Spleen (tissue), 7 donors: ENCODE measurements at regions not wholly inside any gene's neighbourhood (a gene's known extent, or its start where the extent isn't known, plus 50 kb on each side); places are given as distances from the start of the nearest gene placed in this dataset.

Experiments
- POLR2A ChIP-seq, 3 donors: fragments of 450-650 bp; IDR thresholded peaks; one replicate each; pipeline ENCODE4 v1.5.1; 2017; ENCODE audit warnings: antibody characterized with exemption in 3 of 3, mild to moderate bottlenecking in 1 of 3
- POLR2AphosphoS5 ChIP-seq, 3 donors: sonication (generic); formaldehyde crosslinking; IDR thresholded peaks; one replicate each; pipeline ENCODE4 v1.5.1; 2017; ENCODE audit warnings: antibody characterized with exemption in 3 of 3
- TF ChIP-seq, protein P1 (sequence below), 11 experiments: fragments of 200-600 bp in 7 of 11; fragments of 450-650 bp in 4 of 11; sonication (generic) in 4 of 11; IDR thresholded peaks in 8 of 11; conservative IDR thresholded peaks in 3 of 11; 1 replicate in 7 of 11; 2 replicates in 4 of 11; pipeline versions ENCODE4 v1.4.0 to v1.8.0; 2016 to 2021; ENCODE audit warnings: antibody characterized with exemption in 11 of 11, inconsistent platforms in 4 of 11, mild to moderate bottlenecking in 1 of 11
- donor health status: DM: no; HTN: no; CAD: no; lungs with moderate emphysema.
- donor health status: DM: no; HTN: no; CAD: no.
- donor health status: DM: no; HTN: no; CAD: no.

DNA sequence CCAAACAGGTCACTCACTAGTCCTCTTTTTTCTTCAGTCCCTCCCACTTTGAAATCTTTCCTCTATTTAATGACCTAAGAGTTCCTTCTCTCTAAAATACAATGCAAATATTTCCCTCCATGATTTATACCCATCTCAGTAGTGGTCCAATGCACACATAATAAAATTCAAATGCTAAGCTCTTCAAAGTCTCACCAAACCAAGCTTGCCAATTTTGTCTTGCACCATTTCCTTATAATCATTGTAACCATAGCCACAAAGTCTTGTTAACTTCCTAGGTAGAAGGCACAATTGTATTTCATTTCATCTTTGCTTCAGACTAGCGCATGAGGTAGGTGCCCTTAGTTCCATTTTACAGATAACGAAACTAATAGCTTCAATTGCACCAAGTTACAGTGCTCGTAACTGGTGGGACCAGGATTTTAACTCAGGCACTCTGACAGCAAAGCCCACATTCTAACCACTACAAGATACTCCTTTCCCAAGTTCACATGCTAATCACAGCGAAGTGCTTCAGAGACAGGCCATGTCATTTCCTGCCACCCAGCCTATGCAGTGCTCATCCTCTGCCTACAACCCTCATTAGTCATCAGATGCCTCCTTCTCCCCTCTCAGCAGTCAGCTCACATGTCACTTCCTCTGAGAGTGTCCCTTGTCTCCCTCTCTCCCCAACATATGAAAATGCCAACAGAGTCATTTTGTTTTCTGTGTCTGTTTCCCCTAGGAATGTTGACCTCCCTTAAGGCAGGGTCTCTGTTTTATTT is 66.9 kb upstream of the PPARGC1A start:
- TF ChIP-seq POLR2A (IDR thresholded peaks at IDR 0.05) (no peak), POLR2AphosphoS5 (IDR thresholded peaks at IDR 0.05) (no peak)
- TF ChIP-seq, protein P1, sequence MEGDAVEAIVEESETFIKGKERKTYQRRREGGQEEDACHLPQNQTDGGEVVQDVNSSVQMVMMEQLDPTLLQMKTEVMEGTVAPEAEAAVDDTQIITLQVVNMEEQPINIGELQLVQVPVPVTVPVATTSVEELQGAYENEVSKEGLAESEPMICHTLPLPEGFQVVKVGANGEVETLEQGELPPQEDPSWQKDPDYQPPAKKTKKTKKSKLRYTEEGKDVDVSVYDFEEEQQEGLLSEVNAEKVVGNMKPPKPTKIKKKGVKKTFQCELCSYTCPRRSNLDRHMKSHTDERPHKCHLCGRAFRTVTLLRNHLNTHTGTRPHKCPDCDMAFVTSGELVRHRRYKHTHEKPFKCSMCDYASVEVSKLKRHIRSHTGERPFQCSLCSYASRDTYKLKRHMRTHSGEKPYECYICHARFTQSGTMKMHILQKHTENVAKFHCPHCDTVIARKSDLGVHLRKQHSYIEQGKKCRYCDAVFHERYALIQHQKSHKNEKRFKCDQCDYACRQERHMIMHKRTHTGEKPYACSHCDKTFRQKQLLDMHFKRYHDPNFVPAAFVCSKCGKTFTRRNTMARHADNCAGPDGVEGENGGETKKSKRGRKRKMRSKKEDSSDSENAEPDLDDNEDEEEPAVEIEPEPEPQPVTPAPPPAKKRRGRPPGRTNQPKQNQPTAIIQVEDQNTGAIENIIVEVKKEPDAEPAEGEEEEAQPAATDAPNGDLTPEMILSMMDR (IDR thresholded peaks at IDR 0.05 in 8 of 11, conservative IDR thresholded peaks at IDR 0.05 in 3 of 11) = no peak
